Activated T-cell treated with anti-CD3 and anti-CD28 coated beads, Interleukin-2, amount 50 U/mL, for 72 hours (primary cell): ENCODE measurements at regions not wholly inside any gene's neighbourhood (a gene's known extent, or its start where the extent isn't known, plus 50 kb on each side); places are given as distances from the start of the nearest gene placed in this dataset.

Source experiments
- ATAC-seq, 2 donors: fragments of 150-1000 bp; cut with Tn5 transposase; replicated peaks in 1 of 2; 2 replicates each; pipeline ENCODE4 v1.10.0; 2021; ENCODE audit warnings: moderate library complexity in 2 of 2, mild to moderate bottlenecking in 1 of 2
- DNase-seq, 2 donors: peaks; one replicate each; pipeline ENCODE4 v3.0.0; 2021 to 2022; ENCODE audit warnings: mixed read lengths in 1 of 2
- H3K27ac Mint-ChIP-seq: one replicate; pipeline ENCODE4 v1.8.0; 2022; ENCODE audit warnings: mild to moderate bottlenecking, moderate library complexity, mixed read lengths
- H3K27me3 Mint-ChIP-seq: one replicate; pipeline ENCODE4 v1.8.0; 2022; ENCODE audit warnings: low read depth, mixed read lengths
- H3K36me3 Mint-ChIP-seq, 2 donors: one replicate each; pipeline ENCODE4 v1.8.0; 2022; ENCODE audit warnings: mixed read lengths in 2 of 2, mild to moderate bottlenecking in 1 of 2; ENCODE audit not compliant: insufficient read depth in 2 of 2
- H3K4me1 Mint-ChIP-seq: one replicate; pipeline ENCODE4 v1.8.0; 2022; ENCODE audit warnings: low read depth, mixed read lengths
- H3K4me3 Mint-ChIP-seq, 2 donors: one replicate each; pipeline ENCODE4 v1.8.0; 2022; ENCODE audit warnings: mild to moderate bottlenecking in 2 of 2, mixed read lengths in 2 of 2, moderate library complexity in 2 of 2
- H3K9me3 Mint-ChIP-seq, 2 donors: one replicate each; pipeline ENCODE4 v1.8.0; 2022; ENCODE audit warnings: mixed read lengths in 2 of 2

- no peaks in the 10 kb centered on the region for H3K36me3 Mint-ChIP-seq
- DNase-seq = no peak
- H3K27ac Mint-ChIP-seq = no peak overlapping the region
- no peaks in the 10 kb centered on the region for H3K27me3 Mint-ChIP-seq
- H3K9me3 Mint-ChIP-seq = peaks cover 4 to 11% of the 10 kb centered on the region in 2 donors
- no peaks in the 10 kb centered on the region for H3K4me1 Mint-ChIP-seq
- H3K4me3 Mint-ChIP-seq = no peak overlapping the region
- no peak for ATAC-seq
These were observed 144.2 kb upstream of the PCDH18 start for GRCh38 chr4:137676357-137676998.

GRCh38 chr4:137674066-137674465 lies 141.8 kb upstream of the PCDH18 start:
- DNase-seq (no peak), ATAC-seq (no peak)
- H3K27ac Mint-ChIP-seq = no peak overlapping the region
- no peaks in the 10 kb centered on the region for H3K4me1 Mint-ChIP-seq
- H3K9me3 Mint-ChIP-seq = peaks cover 0 to 5% of the 10 kb centered on the region in 2 donors
- no peaks in the 10 kb centered on the region for H3K36me3 Mint-ChIP-seq
- H3K4me3 Mint-ChIP-seq = no peak overlapping the region
- no peaks in the 10 kb centered on the region for H3K27me3 Mint-ChIP-seq

- Mint-ChIP-seq H3K9me3 (peaks cover 0 to 4% of the 10 kb centered on the region in 2 donors), H3K36me3 (no peaks in the 10 kb centered on the region), H3K27ac (no peak overlapping the region), H3K4me1 (no peaks in the 10 kb centered on the region), H3K27me3 (no peaks in the 10 kb centered on the region), H3K4me3 (no peak overlapping the region)
- DNase-seq (no peak), ATAC-seq (no peak)
These were observed 136.7 kb upstream of the PCDH18 start for GRCh38 chr4:137668885-137669545.

- ATAC-seq = no peak
- Mint-ChIP-seq H3K4me1 (no peaks in the 10 kb centered on the region), H3K36me3 (no peaks in the 10 kb centered on the region), H3K9me3 (peaks cover 2 to 3% of the 10 kb centered on the region in 2 donors), H3K27me3 (no peaks in the 10 kb centered on the region), H3K4me3 (no peak overlapping the region), H3K27ac (no peak overlapping the region)
- DNase-seq = no peak
These were observed 132.1 kb upstream of the PCDH18 start for GRCh38 chr4:137664416-137664815.

- Mint-ChIP-seq H3K27me3 (no peaks in the 10 kb centered on the region), H3K4me3 (no peak overlapping the region), H3K27ac (no peak overlapping the region), H3K9me3 (peaks cover 2 to 3% of the 10 kb centered on the region in 2 donors), H3K4me1 (no peaks in the 10 kb centered on the region), H3K36me3 (no peaks in the 10 kb centered on the region)
- ATAC-seq (no peak), DNase-seq (no peak)
These were observed 131.7 kb upstream of the PCDH18 start for GRCh38 chr4:137664046-137664387.

- DNase-seq (no peak), ATAC-seq (no peak)
- Mint-ChIP-seq H3K27me3 (no peaks in the 10 kb centered on the region), H3K4me3 (no peak overlapping the region), H3K36me3 (no peaks in the 10 kb centered on the region), H3K27ac (no peak overlapping the region), H3K4me1 (no peaks in the 10 kb centered on the region), H3K9me3 (peaks cover 2 to 3% of the 10 kb centered on the region in 2 donors)
These were observed 131.2 kb upstream of the PCDH18 start for GRCh38 chr4:137663251-137664045.

- H3K4me1 Mint-ChIP-seq = no peaks in the 10 kb centered on the region
- H3K36me3 Mint-ChIP-seq = no peaks in the 10 kb centered on the region
- H3K4me3 Mint-ChIP-seq = no peak overlapping the region
- ATAC-seq (no peak), DNase-seq (no peak)
- H3K27me3 Mint-ChIP-seq = no peaks in the 10 kb centered on the region
- no peak overlapping the region for H3K27ac Mint-ChIP-seq
- H3K9me3 Mint-ChIP-seq = peaks cover 2 to 7% of the 10 kb centered on the region in 2 donors
These were observed 129.4 kb upstream of the PCDH18 start for GRCh38 chr4:137661693-137662092.

GRCh38 chr4:137660211-137660610 lies 127.9 kb upstream of the PCDH18 start:
- ATAC-seq = no peak
- Mint-ChIP-seq H3K27ac (no peak overlapping the region), H3K9me3 (peaks cover 2 to 7% of the 10 kb centered on the region in 2 donors)

GRCh38 chr4:137659431-137659830 lies 127.1 kb upstream of the PCDH18 start:
- no peaks in the 10 kb centered on the region for H3K27me3 Mint-ChIP-seq
- H3K36me3 Mint-ChIP-seq = no peaks in the 10 kb centered on the region
- no peaks in the 10 kb centered on the region for H3K4me1 Mint-ChIP-seq
- no peak overlapping the region for H3K4me3 Mint-ChIP-seq
- H3K27ac Mint-ChIP-seq = no peak overlapping the region
- no peak for ATAC-seq
- peaks cover 2 to 7% of the 10 kb centered on the region in 2 donors for H3K9me3 Mint-ChIP-seq
- no peak for DNase-seq

More at GRCh38 chr4:137660211-137660610, 127.9 kb upstream of the PCDH18 start:
- no peaks in the 10 kb centered on the region for H3K27me3 Mint-ChIP-seq
- DNase-seq = no peak
- H3K36me3 Mint-ChIP-seq = no peaks in the 10 kb centered on the region
- H3K4me3 Mint-ChIP-seq = no peak overlapping the region
- no peaks in the 10 kb centered on the region for H3K4me1 Mint-ChIP-seq

- no peaks in the 10 kb centered on the region for H3K27me3 Mint-ChIP-seq
- H3K27ac Mint-ChIP-seq = no peak overlapping the region
- no peaks in the 10 kb centered on the region for H3K36me3 Mint-ChIP-seq
- no peak for DNase-seq
- no peak for ATAC-seq
- no peak overlapping the region for H3K4me3 Mint-ChIP-seq
- peaks cover 2 to 7% of the 10 kb centered on the region in 2 donors for H3K9me3 Mint-ChIP-seq
- H3K4me1 Mint-ChIP-seq = no peaks in the 10 kb centered on the region
These were observed 124.4 kb upstream of the PCDH18 start for GRCh38 chr4:137656661-137657060.

GRCh38 chr4:137655302-137655701 lies 123.0 kb upstream of the PCDH18 start:
- Mint-ChIP-seq H3K4me3 (no peak overlapping the region), H3K4me1 (no peaks in the 10 kb centered on the region), H3K27me3 (no peaks in the 10 kb centered on the region), H3K9me3 (peaks cover 0 to 5% of the 10 kb centered on the region in 2 donors), H3K27ac (no peak overlapping the region), H3K36me3 (no peaks in the 10 kb centered on the region)
- ATAC-seq = no peak
- DNase-seq = no peak

- no peak overlapping the region for H3K27ac Mint-ChIP-seq
These were observed 118.8 kb upstream of the PCDH18 start for GRCh38 chr4:137651128-137651527.

GRCh38 chr4:137649711-137650450 lies 117.6 kb upstream of the PCDH18 start:
- no peaks in the 10 kb centered on the region for H3K36me3 Mint-ChIP-seq
- no peaks in the 10 kb centered on the region for H3K4me1 Mint-ChIP-seq
- H3K27me3 Mint-ChIP-seq = no peaks in the 10 kb centered on the region
- H3K9me3 Mint-ChIP-seq = no peaks in the 10 kb centered on the region
- H3K4me3 Mint-ChIP-seq = no peak overlapping the region
- DNase-seq (no peak), ATAC-seq (no peak)
- no peak overlapping the region for H3K27ac Mint-ChIP-seq

More at GRCh38 chr4:137651128-137651527, 118.8 kb upstream of the PCDH18 start:
- DNase-seq = no peak
- Mint-ChIP-seq H3K4me3 (no peak overlapping the region), H3K27me3 (no peaks in the 10 kb centered on the region), H3K36me3 (no peaks in the 10 kb centered on the region), H3K9me3 (no peaks in the 10 kb centered on the region), H3K4me1 (no peaks in the 10 kb centered on the region)
- no peak for ATAC-seq
